AG04450 (cell line): ENCODE measurements at regions not wholly inside any gene's neighbourhood (a gene's known extent, or its start where the extent isn't known, plus 50 kb on each side); places are given as distances from the start of the nearest gene placed in this dataset.
"Not testable (repeated sequence)": the region's sequence is repeated elsewhere in the genome, so short reads cannot be mapped to it uniquely, and the experiment has no call there.

Experiments used
- CTCF ChIA-PET: fragments of 300-600, 350-600 bp; formaldehyde crosslinking; extraction: SDS; loops from one replicate; lab custom pipeline; 2022; ENCODE audit warnings: antibody characterized with exemption, inconsistent platforms; lab: Charles Lee
- POLR2A ChIA-PET: fragments of 350-600 bp; formaldehyde crosslinking; extraction: SDS; loops from one replicate; lab custom pipeline; 2021; ENCODE audit warnings: antibody characterized with exemption, inconsistent platforms; lab: Yijun Ruan, JAX
- DNase-seq: peaks from one replicate; pipeline ENCODE4 v3.0.0-alpha.2; 2011; ENCODE audit warnings: low read depth, low spot score
- H3K27ac ChIP-seq: one replicate; pipeline ENCODE4 v1.5.1; 2012; ENCODE audit warnings: low read depth, low read length, control low read depth
- H3K27me3 ChIP-seq: one replicate; pipeline ENCODE4 v1.6.0; 2012; ENCODE audit warnings: low read length; ENCODE audit not compliant: control insufficient read depth, insufficient read depth
- H3K4me3 ChIP-seq: 2 replicates; pipeline ENCODE4 v1.5.1; 2011; ENCODE audit warnings: mild to moderate bottlenecking, low read depth, low read length, control low read depth
- H3K9me3 ChIP-seq: 2 replicates; pipeline ENCODE4 v1.5.1; 2012; ENCODE audit warnings: low read length; ENCODE audit not compliant: control insufficient read depth, insufficient read depth
- CTCF ChIP-seq: IDR thresholded peaks from 2 replicates; pipeline ENCODE4 v1.5.1; 2011; ENCODE audit warnings: low read depth, low read length, control low read depth, inconsistent platforms

- H3K27me3 ChIP-seq, DNase-seq, POLR2A ChIA-PET, H3K27ac ChIP-seq, CTCF ChIA-PET, H3K4me3 ChIP-seq: not testable (repeated sequence)
- H3K9me3 ChIP-seq, result peaks cover 39% of the 10 kb centered on the region
Measured at GRCh38 chr17:26982563-26982962, 311.4 kb upstream of the WSB1 start.

- H3K27ac ChIP-seq, DNase-seq, POLR2A ChIA-PET, CTCF ChIA-PET, H3K27me3 ChIP-seq, H3K4me3 ChIP-seq: not testable (repeated sequence)
- H3K9me3 ChIP-seq, result peaks cover 42% of the 10 kb centered on the region
Measured at GRCh38 chr17:26987851-26988250, 306.1 kb upstream of the WSB1 start.

- H3K27me3 ChIP-seq, H3K27ac ChIP-seq, DNase-seq, POLR2A ChIA-PET, CTCF ChIA-PET, H3K4me3 ChIP-seq: not testable (repeated sequence)
- peaks cover 38% of the 10 kb centered on the region for H3K9me3 ChIP-seq
Measured at GRCh38 chr17:26994648-26995047, 299.3 kb upstream of the WSB1 start.

GRCh38 chr17:26996146-26996916 is 297.6 kb upstream of the WSB1 start:
- H3K4me3 ChIP-seq, DNase-seq, H3K27me3 ChIP-seq, CTCF ChIA-PET, H3K27ac ChIP-seq, POLR2A ChIA-PET: not testable (repeated sequence)
- peaks cover 29% of the 10 kb centered on the region for H3K9me3 ChIP-seq

GRCh38 chr17:27007734-27008531 is 286.0 kb upstream of the WSB1 start:
- peaks cover 21% of the 10 kb centered on the region for H3K9me3 ChIP-seq
- H3K27ac ChIP-seq, H3K4me3 ChIP-seq, H3K27me3 ChIP-seq, POLR2A ChIA-PET, CTCF ChIA-PET, DNase-seq: not testable (repeated sequence)

- no peak for DNase-seq
- POLR2A ChIA-PET, result no interaction called here
Measured at GRCh38 chr17:27009087-27009486, 284.8 kb upstream of the WSB1 start.

GRCh38 chr17:27010138-27010537 is 283.8 kb upstream of the WSB1 start:
- H3K27ac ChIP-seq, DNase-seq, CTCF ChIA-PET: not testable (repeated sequence)

More at GRCh38 chr17:27009087-27009486, 284.8 kb upstream of the WSB1 start:
- Histone ChIP-seq H3K4me3 (no peak overlapping the region), H3K27ac (no peak overlapping the region), H3K27me3 (no peaks in the 10 kb centered on the region), H3K9me3 (peaks cover 21% of the 10 kb centered on the region)
- TF ChIP-seq CTCF, result no peak
- CTCF ChIA-PET, result no interaction called here

GRCh38 chr17:27030552-27030951 is 263.4 kb upstream of the WSB1 start:
- POLR2A ChIA-PET, H3K27me3 ChIP-seq, H3K9me3 ChIP-seq, H3K27ac ChIP-seq, DNase-seq, CTCF ChIA-PET, H3K4me3 ChIP-seq: not testable (repeated sequence)

More at GRCh38 chr17:27010138-27010537, 283.8 kb upstream of the WSB1 start:
- H3K4me3 ChIP-seq, POLR2A ChIA-PET, H3K27me3 ChIP-seq: not testable (repeated sequence)
- peaks cover 21% of the 10 kb centered on the region for H3K9me3 ChIP-seq
